Stimulated activated CD8-positive, alpha-beta memory T cell treated with anti-CD3 and anti-CD28 coated beads, Interleukin-7, amount 100 ng/mL, for 48 hours (primary cell): ENCODE measurements at regions not wholly inside any gene's neighbourhood (a gene's known extent, or its start where the extent isn't known, plus 50 kb on each side); places are given as distances from the start of the nearest gene placed in this dataset.
"Not testable (repeated sequence)": the region's sequence is repeated elsewhere in the genome, so short reads cannot be mapped to it uniquely, and the experiment has no call there.

Source experiments
- DNase-seq, 2 donors: peaks; one replicate each; pipeline ENCODE4 v3.0.0-alpha.2; 2020; ENCODE audit warnings: low read depth in 1 of 2; ENCODE audit errors: extremely low read depth in 1 of 2

GRCh38 chr6:144392536-144392935 is 107.4 kb downstream of the UTRN start:
- DNase-seq: no peak

- DNase-seq: no peak
These were observed 109.1 kb downstream of the UTRN start for GRCh38 chr6:144394210-144394609.

DNA sequence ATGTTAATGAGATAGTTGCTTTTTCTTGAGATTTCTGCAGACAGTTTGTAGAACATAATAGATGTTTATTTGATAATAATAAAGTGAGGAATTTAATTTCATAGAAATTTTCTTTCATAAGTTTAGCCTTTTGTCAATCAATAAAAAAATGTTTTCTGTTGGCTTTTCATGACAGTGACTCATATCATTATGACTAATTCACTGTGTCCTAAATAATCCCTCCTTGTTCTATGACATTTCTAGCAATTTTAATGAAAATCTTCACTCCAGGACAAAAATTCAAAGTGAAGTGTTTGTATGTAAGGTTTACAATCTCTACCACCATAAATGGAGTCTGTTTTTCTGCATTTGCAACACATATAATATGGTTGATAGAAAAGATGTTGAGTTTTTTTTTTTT is 109.9 kb downstream of the UTRN start:
- no peak for DNase-seq

GRCh38 chr6:144395826-144396225 is 110.7 kb downstream of the UTRN start:
- DNase-seq: no peak

GRCh38 chr6:144397141-144397540 is 112.0 kb downstream of the UTRN start:
- DNase-seq: no peak

GRCh38 chr6:144400321-144400720 is 115.2 kb downstream of the UTRN start:
- no peak for DNase-seq

GRCh38 chr6:144401736-144402733 is 116.9 kb downstream of the UTRN start:
- DNase-seq: no peak

GRCh38 chr6:144402750-144403149 is 117.6 kb downstream of the UTRN start:
- DNase-seq: no peak

- DNase-seq: no peak
These were observed 120.0 kb downstream of the UTRN start for GRCh38 chr6:144405163-144405562.

DNA sequence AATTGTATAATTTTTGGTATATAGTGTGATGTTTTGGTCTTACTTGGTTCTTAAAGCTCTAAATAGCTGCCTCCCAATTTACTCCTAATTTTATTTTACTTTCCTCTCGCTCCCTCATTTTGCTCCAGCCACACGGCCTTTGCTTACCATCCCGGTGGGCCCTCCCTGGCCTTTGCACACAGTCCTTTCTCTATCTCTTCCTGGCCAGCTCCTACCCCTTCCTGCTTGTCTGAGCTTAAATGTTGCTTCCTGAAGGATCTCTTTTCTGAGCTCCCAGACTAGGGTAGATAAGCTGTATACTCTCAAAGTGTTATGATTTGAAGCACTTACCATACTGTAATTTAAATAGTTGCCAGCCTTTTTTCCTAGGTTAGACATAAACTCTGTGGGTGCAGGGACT is 121.7 kb downstream of the UTRN start:
- DNase-seq: no peak

- DNase-seq: no peak
These were observed 123.0 kb downstream of the UTRN start for GRCh38 chr6:144408161-144408560.

- DNase-seq: no peak
These were observed 124.9 kb downstream of the UTRN start for GRCh38 chr6:144410059-144410458.

DNA sequence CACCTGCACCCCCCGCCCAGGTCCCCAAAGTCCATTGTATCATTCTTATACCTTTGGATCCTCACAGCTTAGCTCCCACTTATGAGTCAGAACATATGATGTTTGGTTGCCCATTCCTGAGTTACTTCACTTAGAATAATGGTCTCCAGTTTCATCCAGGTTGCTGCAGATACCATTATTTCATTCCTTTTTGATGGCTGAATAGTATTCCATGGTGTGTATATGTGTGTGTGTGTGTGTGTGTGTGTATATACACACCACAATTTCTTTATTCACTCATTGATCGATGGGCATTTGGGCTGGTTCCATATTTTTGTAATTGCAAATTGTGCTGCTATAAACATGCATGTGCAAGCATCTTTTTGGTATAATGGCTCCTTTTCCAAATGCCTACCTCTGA is 125.4 kb downstream of the UTRN start:
- DNase-seq: not testable (repeated sequence)

- DNase-seq: no peak
These were observed 126.5 kb downstream of the UTRN start for GRCh38 chr6:144411531-144412165.

DNA sequence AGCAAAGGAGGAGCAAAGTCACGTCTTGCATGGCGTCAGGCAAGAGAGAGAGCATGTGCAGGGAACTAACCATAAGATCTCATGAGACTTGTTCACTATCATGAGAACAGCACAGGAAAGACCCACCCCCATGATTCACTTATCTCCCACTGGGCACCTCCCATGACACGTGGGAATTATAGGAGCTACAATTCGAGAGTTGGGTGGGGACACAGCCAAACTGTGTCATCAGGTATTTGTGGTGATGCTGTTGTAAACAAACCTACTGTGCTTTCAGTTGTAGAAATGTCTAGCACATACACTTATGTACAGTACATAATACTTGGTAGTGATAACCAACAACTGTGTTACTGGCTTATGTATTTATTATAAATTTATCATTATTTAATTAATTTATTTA is 128.3 kb downstream of the UTRN start:
- DNase-seq: no peak

- no peak for DNase-seq
These were observed 129.9 kb downstream of the UTRN start for GRCh38 chr6:144415014-144415413.

DNA sequence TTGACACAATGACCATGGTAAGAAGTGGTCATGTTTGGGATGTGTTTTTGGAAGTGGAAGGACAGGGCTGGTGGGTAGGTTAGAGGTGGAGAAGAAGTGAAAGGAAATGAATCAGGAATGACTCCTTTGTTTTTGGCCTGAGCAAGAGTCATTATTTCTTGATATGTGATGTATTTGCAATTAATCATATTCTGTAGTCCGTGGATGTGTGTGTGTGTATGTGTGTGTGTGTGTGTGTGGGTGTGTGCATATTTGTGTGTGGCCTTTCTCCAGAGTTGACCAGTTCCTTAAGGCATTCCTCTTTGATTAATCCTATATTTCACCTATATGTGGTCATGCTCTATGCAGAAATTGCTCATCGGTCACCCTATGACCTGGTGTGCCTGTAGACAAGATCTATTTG is 130.7 kb downstream of the UTRN start:
- DNase-seq: no peak

DNA sequence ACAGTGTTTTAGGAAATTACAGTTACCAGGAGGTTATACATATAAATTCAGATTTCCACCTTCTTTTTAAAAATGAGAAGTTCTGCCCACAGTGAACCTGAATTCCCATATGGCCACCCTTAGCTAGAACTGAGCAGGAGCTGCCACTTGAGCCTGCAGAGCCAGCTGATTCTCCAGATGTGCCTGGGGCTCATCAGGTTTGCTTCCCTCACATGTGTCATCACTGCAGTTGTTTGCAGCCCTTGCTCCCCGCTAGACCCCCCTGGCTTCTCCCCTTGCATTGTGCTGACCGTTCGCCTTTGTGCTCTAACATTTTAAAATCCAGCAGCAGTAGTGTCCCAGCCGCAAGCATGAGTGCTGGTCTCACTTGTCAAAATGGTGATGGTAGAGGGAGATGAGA is 131.1 kb downstream of the UTRN start:
- DNase-seq: no peak

GRCh38 chr6:144416773-144417172 is 131.6 kb downstream of the UTRN start:
- no peak for DNase-seq

GRCh38 chr6:144417681-144418080 is 132.5 kb downstream of the UTRN start:
- DNase-seq: no peak

DNA sequence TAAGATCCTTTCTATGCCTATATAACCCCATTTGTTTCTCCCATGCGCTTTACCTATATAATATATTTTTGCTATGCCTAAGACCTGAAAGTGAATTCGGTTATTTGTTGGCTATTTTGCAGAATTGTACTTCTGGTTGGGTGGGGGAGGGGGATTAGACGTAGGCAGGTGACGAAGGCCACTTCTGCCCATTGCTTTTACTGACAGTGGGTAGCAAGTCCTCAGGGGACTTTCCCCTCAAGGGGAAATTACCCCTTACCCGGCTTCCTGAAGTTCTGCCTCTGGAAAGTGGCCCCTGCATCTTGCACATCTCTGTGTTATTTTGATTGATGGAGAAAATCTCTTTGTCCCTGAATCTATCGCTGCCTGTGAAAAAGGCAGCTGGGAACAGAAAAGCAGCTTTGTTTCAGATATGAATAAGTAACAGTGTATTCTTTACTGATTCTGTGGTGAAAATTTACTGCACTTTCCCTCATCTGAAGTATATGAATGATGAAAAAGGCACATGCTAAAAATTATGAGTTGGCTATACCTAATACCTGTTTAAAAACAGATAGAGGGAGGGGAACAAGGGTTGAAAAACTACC is 133.9 kb downstream of the UTRN start:
- DNase-seq: no peak

DNA sequence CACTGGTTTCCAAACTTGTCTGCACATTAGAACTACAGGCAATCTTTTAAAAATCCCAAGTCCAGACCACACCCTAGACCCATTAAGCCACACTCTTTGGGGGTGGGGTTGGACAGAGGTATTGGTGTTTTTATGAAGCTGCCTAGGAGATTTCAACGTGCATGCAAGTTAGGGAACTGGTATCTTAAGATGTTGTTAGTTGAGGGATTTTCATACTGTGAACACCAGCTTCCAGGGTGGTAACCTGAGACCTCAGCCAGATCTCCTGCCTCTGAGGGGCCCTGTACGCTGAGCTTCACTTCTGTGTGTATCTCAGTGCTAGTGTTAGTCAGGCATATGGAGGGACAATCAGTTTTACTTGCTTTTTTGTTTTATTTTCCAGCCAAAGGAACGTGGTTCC is 138.0 kb downstream of the UTRN start:
- DNase-seq: no peak
